GM12873 (cell line): ENCODE measurements at regions not wholly inside any gene's neighbourhood (a gene's known extent, or its start where the extent isn't known, plus 50 kb on each side); places are given as distances from the start of the nearest gene placed in this dataset.

ENCODE experiments used
- TF ChIP-seq, protein P1 (sequence below): IDR thresholded peaks from 2 replicates; pipeline ENCODE4 v1.5.1; 2012; ENCODE audit warnings: low read depth, mild to moderate bottlenecking, moderate library complexity, low read length, control low read depth; ENCODE audit not compliant: insufficient read depth; ENCODE audit errors: missing control alignments

DNA sequence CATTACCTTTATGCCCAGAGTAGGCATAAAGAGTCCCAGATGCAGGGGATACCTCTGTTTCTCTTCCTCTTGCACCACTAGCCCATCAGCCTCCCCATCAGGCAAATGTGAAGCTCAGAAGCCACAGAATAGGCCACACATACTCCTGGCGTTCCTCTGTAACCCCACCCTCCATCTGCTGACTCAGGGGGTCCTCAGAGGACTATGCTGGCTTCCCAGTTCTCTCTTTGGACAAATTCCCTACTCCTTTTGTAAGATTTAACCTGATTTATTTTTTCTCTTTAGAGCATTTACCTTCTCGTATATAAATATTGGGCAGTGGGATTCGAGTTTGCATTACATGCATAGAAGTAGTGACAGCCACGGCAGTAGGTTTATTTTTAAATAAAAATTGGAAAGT lies 262.3 kb upstream of the CADM1 start:
- TF ChIP-seq, protein P1, sequence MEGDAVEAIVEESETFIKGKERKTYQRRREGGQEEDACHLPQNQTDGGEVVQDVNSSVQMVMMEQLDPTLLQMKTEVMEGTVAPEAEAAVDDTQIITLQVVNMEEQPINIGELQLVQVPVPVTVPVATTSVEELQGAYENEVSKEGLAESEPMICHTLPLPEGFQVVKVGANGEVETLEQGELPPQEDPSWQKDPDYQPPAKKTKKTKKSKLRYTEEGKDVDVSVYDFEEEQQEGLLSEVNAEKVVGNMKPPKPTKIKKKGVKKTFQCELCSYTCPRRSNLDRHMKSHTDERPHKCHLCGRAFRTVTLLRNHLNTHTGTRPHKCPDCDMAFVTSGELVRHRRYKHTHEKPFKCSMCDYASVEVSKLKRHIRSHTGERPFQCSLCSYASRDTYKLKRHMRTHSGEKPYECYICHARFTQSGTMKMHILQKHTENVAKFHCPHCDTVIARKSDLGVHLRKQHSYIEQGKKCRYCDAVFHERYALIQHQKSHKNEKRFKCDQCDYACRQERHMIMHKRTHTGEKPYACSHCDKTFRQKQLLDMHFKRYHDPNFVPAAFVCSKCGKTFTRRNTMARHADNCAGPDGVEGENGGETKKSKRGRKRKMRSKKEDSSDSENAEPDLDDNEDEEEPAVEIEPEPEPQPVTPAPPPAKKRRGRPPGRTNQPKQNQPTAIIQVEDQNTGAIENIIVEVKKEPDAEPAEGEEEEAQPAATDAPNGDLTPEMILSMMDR, result no peak

DNA sequence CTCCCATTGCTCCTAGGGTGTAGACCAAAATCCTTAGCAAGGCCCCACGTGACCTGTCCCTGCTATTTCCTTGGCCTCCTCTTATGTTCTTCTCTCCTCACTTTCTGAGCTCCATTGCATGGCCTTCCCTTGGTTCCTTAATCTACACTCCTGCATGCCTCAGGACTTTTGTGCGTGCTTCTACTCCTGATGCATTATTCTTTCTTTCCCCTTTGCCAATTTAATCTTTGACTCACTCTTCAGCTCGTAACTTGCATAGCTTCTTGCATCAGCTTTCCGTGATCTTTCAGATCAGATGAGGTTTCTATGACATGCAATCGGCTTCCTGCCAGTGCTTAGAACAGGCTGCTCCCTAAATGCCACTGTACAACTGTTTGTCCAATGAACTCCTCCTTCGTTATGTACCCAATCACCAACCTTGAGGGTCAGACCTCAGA lies 261.6 kb upstream of the CADM1 start:
- TF ChIP-seq, protein P1, result no peak

DNA sequence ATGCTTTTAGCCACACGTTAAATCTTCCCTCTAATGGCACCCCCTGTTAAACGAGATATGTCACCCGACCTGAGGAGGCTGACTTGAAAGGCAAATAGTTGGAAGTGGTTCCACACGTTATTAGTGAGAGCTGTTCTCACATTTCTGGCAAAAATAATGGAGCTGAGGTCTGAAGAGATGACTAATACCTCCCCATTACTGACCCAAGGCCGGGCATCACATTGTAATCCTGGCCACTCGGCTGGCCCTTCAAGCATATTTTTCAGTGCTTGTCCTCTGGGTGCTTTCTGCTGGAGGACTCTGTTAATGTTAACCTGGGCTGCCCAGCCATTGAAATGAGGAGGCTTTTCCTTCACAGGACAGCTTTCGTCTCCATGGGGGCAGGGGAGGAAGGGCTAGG lies 260.0 kb upstream of the CADM1 start:
- TF ChIP-seq, protein P1, result no peak

DNA sequence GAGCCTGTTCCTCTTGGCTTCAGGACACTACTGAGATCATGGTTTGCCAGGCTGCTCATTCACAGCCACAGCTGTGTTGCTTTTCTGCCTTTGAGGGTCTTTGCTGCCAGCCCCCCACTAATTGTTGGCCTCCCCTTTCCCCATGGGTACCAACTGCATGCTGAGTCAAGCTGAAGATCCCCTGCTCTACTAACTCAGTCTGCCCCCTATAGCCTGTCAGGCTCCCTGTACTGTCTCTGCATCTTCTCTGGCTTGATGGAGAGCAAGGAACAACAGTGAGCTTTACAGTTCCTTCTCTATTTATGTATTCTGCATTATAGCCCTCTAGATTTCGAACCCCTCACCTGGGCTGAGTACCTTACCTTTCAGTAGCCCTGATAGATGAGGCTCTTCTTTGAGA lies 257.6 kb upstream of the CADM1 start:
- TF ChIP-seq, protein P1, result no peak

DNA sequence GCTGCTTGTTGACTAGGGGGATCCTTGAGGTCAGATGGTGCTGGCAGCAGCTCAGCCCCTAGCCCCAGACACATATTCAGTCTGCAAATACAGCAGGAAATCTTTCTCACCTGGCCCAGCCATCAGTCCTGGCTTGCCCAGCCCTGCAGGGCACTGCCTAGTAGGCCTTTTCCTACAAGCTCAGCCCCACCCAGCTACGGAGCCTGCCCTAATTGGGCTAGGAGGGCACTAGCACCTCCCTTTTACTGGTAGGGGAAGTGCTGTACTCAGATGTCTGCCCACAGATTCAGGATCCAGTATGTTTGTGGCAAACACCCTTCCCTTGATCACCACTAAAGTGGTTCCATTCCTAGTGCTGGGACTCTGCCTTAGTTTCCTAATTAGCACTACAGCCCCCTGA lies 257.1 kb upstream of the CADM1 start:
- TF ChIP-seq, protein P1, result no peak

DNA sequence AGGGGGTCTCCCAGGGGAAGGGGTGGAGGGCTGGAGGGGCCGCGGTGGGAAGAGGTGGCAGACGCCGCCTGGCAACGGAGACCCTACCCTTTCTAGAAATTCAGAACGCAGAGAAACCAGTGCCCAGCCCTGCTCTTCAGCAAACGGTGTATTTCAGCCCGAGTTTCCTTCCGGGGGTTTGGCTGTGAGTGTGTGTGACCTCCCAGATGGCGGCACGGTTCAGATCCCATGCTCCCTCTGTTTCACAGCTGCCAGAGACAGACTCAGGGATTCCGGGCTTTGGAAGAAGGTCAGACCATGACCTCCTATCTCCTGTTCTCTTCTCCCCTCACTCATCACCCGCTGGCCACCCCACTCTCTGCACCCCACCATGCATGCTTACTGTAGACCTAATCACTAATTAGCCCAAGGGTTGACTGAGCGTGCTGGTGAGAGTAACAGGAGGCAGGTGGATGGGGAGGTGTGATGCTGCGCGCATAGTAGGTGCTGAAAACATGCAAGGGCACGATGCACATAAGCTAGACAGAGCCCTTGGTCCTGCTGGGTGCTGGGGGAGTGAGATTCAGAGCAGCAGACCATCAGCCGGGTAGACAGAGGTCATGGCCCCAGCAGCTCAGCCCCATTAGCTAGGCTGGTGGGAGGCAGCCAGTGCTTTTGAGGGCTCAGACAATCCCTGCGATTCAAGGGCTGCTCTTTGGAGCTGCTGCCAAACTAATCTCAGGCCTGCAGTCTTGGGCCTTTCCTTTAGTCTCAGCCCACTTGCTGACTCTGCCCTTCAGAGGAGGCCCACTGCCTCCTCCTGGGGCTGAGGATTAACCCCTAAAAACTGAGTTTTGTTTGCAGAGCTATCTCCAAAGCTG lies 256.5 kb upstream of the CADM1 start:
- TF ChIP-seq, protein P1, result no peak

DNA sequence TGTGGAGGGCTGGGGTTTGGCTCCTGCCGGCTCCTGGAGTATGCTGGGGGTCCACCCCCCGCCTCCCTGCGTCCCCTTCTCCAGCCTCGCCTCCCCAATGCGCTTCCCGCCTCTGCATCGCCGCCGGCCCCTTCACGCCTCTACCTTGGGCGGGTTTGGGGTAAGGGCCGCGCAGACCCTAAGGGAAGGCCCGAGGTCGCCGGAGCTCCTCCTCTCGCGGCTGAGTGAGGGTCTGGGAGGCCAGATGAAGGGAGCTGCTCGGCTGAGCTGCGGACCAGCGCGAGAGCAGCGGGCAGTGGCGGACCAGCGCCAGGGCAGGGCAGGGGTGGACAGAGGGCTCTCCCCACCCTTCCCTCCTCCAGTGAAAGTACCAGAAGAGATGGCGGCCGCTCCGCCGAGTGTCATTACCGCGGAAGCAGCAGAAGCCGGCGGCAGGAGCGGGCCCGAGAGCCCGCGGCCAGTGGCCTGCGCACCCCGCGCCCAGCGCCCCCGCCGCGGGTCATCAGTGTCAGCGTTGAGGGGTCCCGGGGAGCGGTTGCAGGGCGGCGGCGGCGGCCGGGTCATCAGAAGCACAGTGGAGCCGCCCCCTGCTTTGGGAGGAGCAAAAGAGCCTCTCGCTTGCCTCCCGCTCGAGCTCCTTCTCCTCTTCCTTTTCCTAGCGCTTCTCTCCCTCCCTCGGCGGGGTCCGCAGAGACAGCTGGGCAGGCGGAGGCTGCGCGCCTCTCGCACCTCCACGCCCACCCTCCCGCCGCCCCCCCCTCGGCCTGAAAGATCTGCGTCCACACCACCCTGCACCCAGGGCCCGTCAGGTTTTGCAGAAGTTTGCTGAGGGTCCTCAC lies 255.6 kb upstream of the CADM1 start:
- TF ChIP-seq, protein P1, result no peak
